ENCODE measurements at regions not wholly inside any gene's neighbourhood (a gene's known extent, or its start where the extent isn't known, plus 50 kb on each side); places are given as distances from the start of the nearest gene placed in this dataset.

- DNase-seq (ENCODE audit: low read depth), result no peak
- no peak for TF ChIP-seq CTCF (IDR thresholded peaks at IDR 0.05; ENCODE audit: insufficient read depth, low read length)
- no peak overlapping the region for H3K4me3 ChIP-seq (ENCODE audit: low read depth, low read length)
Measured at GRCh38 chr17:51507444-51507843, 247.1 kb downstream of the UTP18 start.

GRCh38 chr17:51508048-51508447, 247.7 kb downstream of the UTP18 start:
- no peak for DNase-seq (ENCODE audit: low read depth)
- no peak for TF ChIP-seq CTCF (IDR thresholded peaks at IDR 0.05; ENCODE audit: insufficient read depth, low read length)
- H3K4me3 ChIP-seq (ENCODE audit: low read depth, low read length), result no peak overlapping the region

- no peak for TF ChIP-seq CTCF (IDR thresholded peaks at IDR 0.05; ENCODE audit: insufficient read depth, low read length)
- no peak overlapping the region for H3K4me3 ChIP-seq (ENCODE audit: low read depth, low read length)
- DNase-seq (ENCODE audit: low read depth), result no peak
Measured at GRCh38 chr17:51510940-51511339, 250.6 kb downstream of the UTP18 start.

- no peak for DNase-seq (ENCODE audit: low read depth)
- no peak overlapping the region for H3K4me3 ChIP-seq (ENCODE audit: low read depth, low read length)
- TF ChIP-seq CTCF (IDR thresholded peaks at IDR 0.05; ENCODE audit: insufficient read depth, low read length), result no peak
Measured at GRCh38 chr17:51512220-51512907, 252.0 kb downstream of the UTP18 start.

GRCh38 chr17:51516924-51517323, 256.6 kb downstream of the UTP18 start:
- no peak for TF ChIP-seq CTCF (IDR thresholded peaks at IDR 0.05; ENCODE audit: insufficient read depth, low read length)
- H3K4me3 ChIP-seq (ENCODE audit: low read depth, low read length), result no peak overlapping the region
- DNase-seq (ENCODE audit: low read depth), result no peak

- TF ChIP-seq CTCF (IDR thresholded peaks at IDR 0.05; ENCODE audit: insufficient read depth, low read length), result no peak
- H3K4me3 ChIP-seq (ENCODE audit: low read depth, low read length), result no peak overlapping the region
- DNase-seq (ENCODE audit: low read depth), result no peak
Measured at GRCh38 chr17:51524524-51524923, 264.2 kb downstream of the UTP18 start.

GRCh38 chr17:51526507-51526906, 266.2 kb downstream of the UTP18 start:
- no peak for TF ChIP-seq CTCF (IDR thresholded peaks at IDR 0.05; ENCODE audit: insufficient read depth, low read length)
- no peak for DNase-seq (ENCODE audit: low read depth)
- no peak overlapping the region for H3K4me3 ChIP-seq (ENCODE audit: low read depth, low read length)
